Esophagus muscularis mucosa (tissue), 3 donors: ENCODE measurements at regions not wholly inside any gene's neighbourhood (a gene's known extent, or its start where the extent isn't known, plus 50 kb on each side); places are given as distances from the start of the nearest gene placed in this dataset.

Experiments used
- CTCF ChIP-seq, 3 experiments: fragments of 200-600 bp in 2 of 3; fragments of 450-650 bp in 1 of 3; sonication (generic) in 2 of 3; IDR thresholded peaks; one replicate each; pipeline ENCODE4 v1.5.1; 2017 to 2019; ENCODE audit warnings: antibody characterized with exemption in 3 of 3, mild to moderate bottlenecking in 2 of 3, moderate library complexity in 1 of 3
- POLR2AphosphoS5 ChIP-seq, 2 donors: sonication (generic); formaldehyde crosslinking; IDR thresholded peaks; one replicate each; pipeline ENCODE4 v1.6.1; 2017; ENCODE audit warnings: antibody characterized with exemption in 2 of 2

GRCh38 chr20:51958099-51959065 lies 156.1 kb upstream of the SALL4 start:
- TF ChIP-seq CTCF (IDR thresholded peaks at IDR 0.05): no peak
- TF ChIP-seq POLR2AphosphoS5 (IDR thresholded peaks at IDR 0.05): no peak
